Brain microvascular endothelial cell (primary cell): ENCODE measurements at regions not wholly inside any gene's neighbourhood (a gene's known extent, or its start where the extent isn't known, plus 50 kb on each side); places are given as distances from the start of the nearest gene placed in this dataset.
A peak's percentile ranks its signal among the peaks of the same experiment; 100 is the strongest.

Experiments used
- DNase-seq: peaks from one replicate; pipeline ENCODE4 v3.0.0-alpha.2; 2020
- H3K27ac ChIP-seq: fragments of 250-450 bp; sonication (Bioruptor Pico); 2 replicates; pipeline ENCODE4 v1.5.1; 2020; ENCODE audit warnings: mild to moderate bottlenecking, moderate library complexity
- H3K27me3 ChIP-seq: fragments of 250-450 bp; sonication (Bioruptor Pico); replicated peaks from 2 replicates; pipeline ENCODE4 v1.5.1; 2020; ENCODE audit warnings: mild to moderate bottlenecking
- H3K36me3 ChIP-seq: fragments of 250-450 bp; sonication (Bioruptor Pico); replicated peaks from 2 replicates; pipeline ENCODE4 v1.5.1; 2020; ENCODE audit warnings: mild to moderate bottlenecking
- H3K4me3 ChIP-seq: 2 replicates; pipeline ENCODE4 v1.5.1; 2011; ENCODE audit warnings: low read depth, mild to moderate bottlenecking, control low read depth, low read length, moderate library complexity
- CTCF ChIP-seq: IDR thresholded peaks from 2 replicates; pipeline ENCODE4 v1.5.1; 2011; ENCODE audit warnings: low read depth, mild to moderate bottlenecking, moderate library complexity, low read length, control low read depth, inconsistent platforms; ENCODE audit errors: missing control alignments
- in situ Hi-C: cut with HindIII; loops from 2 replicates; pipeline ENCODE4 v1.10.0; 2017; ENCODE audit warnings: low sequenced_read_pairs, low pct_ligation_motif_present

GRCh38 chr10:80921032-80921431 lies 383.3 kb downstream of the SH2D4B start:
- TF ChIP-seq CTCF, result no peak
- Histone ChIP-seq H3K4me3 (no peak overlapping the region), H3K27me3 (no peaks in the 10 kb centered on the region), H3K36me3 (no peaks in the 10 kb centered on the region), H3K27ac (no peak overlapping the region)
- no peak for DNase-seq
- in situ Hi-C loops, result no loop called here

GRCh38 chr10:80924063-80924952 lies 386.6 kb downstream of the SH2D4B start:
- DNase-seq, result peak; percentile 53

GRCh38 chr10:80927419-80928078 lies 389.8 kb downstream of the SH2D4B start:
- no peaks in the 10 kb centered on the region for H3K36me3 ChIP-seq
- no peak for DNase-seq
- no peak overlapping the region for H3K4me3 ChIP-seq
- TF ChIP-seq CTCF, result no peak
- in situ Hi-C loops, result no loop called here
- no peaks in the 10 kb centered on the region for H3K27me3 ChIP-seq
- no peak overlapping the region for H3K27ac ChIP-seq

More at GRCh38 chr10:80924063-80924952, 386.6 kb downstream of the SH2D4B start:
- H3K4me3 ChIP-seq, result no peak overlapping the region
- no peak overlapping the region for H3K27ac ChIP-seq
- no peaks in the 10 kb centered on the region for H3K27me3 ChIP-seq
- in situ Hi-C loops, result no loop called here
- no peaks in the 10 kb centered on the region for H3K36me3 ChIP-seq
- peak; percentile 70 for TF ChIP-seq CTCF

GRCh38 chr10:80938903-80939302 lies 401.2 kb downstream of the SH2D4B start:
- Histone ChIP-seq H3K27me3 (no peaks in the 10 kb centered on the region), H3K36me3 (no peaks in the 10 kb centered on the region), H3K4me3 (no peak overlapping the region), H3K27ac (no peak overlapping the region)
- TF ChIP-seq CTCF, result no peak
- in situ Hi-C loops, result no loop called here
- no peak for DNase-seq

GRCh38 chr10:80945264-80945880 lies 407.7 kb downstream of the SH2D4B start:
- H3K27ac ChIP-seq, result no peak overlapping the region
- TF ChIP-seq CTCF, result no peak
- in situ Hi-C loops, result no loop called here
- H3K27me3 ChIP-seq, result no peaks in the 10 kb centered on the region
- no peak for DNase-seq
- no peak overlapping the region for H3K4me3 ChIP-seq
- no peaks in the 10 kb centered on the region for H3K36me3 ChIP-seq
